ENCODE measurements at regions not wholly inside any gene's neighbourhood (a gene's known extent, or its start where the extent isn't known, plus 50 kb on each side); places are given as distances from the start of the nearest gene placed in this dataset.
A peak's percentile ranks its signal among the peaks of the same experiment; 100 is the strongest.
"Not testable (repeated sequence)": the region's sequence is repeated elsewhere in the genome, so short reads cannot be mapped to it uniquely, and the experiment has no call there.

DNA sequence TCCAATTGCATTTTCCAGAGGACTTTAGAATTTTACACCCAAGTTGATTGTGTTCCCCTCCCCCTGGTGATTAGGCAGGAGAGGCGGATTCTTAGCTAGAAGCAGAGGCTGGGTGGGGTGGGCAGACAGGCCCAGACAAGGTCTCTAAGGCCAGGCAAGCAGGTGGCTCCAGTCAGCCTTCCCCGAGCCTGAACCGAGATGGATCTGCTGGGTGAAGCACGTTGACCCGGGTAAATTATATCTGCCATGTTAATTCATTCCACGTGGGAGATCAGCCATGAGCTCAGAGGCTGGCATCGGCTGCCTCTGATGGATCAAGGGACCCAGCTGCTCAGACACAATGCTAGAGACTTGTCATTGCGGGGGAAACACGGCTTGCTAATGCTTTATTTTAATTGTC, 159.5 kb upstream of the MAFB start:
- DNase-seq, result peak in 1 of 58 donors; percentile 2

DNA sequence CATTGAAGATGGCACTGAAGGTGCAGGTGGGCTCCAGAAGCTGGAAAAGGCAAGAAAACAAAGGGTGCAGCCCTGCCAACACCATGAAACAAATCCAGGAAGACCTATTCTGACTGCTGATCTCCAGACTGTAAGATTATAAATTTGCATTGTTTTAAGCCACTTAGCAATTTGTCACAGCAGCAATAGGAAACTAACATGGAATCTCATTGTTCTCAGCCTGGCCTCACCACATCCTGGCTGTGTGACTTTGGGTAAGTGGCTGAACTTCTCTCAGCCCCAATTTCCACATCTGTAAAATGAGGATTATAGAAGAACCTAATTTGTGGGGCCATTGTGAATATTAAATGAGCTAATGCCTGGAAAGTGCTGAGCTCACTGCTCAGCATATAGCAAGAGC, 160.4 kb upstream of the MAFB start:
- no peak for DNase-seq

DNA sequence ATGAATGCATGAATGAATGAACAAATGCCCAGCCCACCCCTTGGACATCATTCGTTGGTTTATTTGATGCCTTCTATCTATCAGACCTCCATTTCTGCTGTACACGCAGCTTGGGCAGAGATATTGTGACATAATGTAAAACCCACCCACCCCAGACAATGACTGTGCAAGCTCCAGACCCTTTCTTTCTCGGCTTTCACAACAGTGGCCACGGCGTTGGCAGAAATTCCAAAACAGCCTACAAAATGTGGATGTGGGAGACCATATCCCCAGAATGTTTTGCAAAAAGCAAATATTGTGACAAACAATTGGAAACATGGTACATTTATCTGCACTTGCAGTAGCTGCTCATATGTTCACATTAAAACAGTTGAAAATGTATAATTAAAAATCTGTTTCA, 162.0 kb upstream of the MAFB start:
- DNase-seq, result no peak

DNA sequence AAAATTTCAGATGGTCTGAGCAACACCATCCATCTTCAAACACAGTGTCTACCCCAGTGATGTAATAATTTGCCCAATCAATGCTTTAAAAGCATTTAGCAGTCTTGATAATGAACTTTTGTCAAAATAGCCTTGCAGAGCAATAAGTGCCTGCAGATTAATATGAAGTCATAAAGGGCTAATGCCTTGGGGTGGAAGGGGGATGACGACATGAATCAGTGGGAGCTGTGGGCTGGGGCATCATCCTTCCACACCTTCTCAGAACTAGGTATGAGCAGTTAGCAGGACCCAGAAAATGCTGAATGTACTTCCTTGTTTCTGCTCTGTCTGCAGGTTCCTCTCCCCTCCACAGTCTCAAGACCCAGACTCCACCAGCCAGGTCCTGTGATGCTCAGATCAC, 166.2 kb upstream of the MAFB start:
- no peak for DNase-seq

DNA sequence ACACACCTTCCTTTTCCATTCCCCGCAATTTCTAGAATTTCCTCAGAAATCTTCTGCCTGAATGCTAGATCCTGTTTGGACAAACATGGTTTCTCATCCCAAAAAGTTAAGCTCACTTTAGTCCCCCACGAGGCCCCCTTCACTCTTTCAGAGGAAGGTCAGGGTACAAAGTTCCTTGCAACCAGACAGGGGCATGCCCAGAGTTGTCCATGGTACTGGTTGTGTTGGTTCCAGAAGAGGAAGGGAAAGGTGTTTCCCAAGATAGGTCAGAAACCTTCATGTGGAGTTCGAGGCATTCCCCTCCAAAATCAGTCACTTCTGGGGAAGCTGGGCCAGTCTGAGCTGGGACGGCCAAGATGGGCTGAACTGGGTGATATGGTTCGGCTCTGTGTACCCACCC, 167.6 kb upstream of the MAFB start:
- no peak for DNase-seq

DNA sequence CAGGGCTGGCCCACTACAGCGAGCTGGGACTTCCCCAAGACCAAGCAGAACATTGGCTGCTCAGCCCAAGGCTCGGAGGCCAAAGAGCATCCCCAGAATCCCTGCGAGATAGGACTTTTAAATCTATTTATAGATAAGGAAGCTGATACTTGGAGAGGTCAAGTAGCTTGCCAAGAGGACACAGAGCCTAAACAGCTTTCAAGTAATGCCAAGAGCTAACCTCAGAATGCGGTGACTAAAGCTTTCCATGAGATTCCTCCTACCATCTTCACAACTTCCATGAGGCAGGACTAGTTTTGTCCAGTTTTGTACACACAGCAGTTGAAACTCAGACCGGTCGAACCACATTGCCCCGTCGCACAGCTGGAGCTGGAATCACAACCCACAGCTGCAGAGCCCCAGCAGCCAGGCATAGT, 168.1 kb upstream of the TOP1 start:
- DNase-seq, result no peak

DNA sequence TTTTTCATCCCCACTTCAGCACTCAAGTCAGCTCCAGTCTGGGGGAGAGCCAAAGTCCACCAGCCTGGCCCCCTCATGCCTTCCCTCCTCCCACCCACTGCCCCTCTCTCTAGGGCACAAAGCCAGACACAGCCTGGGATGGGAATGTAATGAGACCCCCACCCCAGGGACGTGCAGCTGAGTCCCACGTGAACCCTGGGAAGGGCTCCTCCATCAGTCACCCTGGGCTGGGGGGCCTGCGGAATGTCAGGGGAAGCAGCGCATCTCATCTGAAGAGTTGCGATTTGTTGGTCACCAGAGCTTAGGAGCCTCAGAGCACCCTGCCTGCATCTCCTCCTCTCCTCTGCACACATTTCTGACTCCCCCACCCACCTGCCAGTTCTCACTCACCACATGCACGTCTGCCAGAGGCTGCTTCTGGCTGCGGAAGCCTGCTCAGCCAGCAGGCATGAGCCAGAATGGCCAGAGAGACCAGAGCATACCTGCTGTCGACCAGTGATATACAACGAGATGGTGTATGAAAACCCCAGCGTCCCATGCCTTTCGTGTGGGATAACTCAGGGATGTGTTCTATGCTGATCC, 167.1 kb upstream of the TOP1 start:
- DNase-seq, result no peak

DNA sequence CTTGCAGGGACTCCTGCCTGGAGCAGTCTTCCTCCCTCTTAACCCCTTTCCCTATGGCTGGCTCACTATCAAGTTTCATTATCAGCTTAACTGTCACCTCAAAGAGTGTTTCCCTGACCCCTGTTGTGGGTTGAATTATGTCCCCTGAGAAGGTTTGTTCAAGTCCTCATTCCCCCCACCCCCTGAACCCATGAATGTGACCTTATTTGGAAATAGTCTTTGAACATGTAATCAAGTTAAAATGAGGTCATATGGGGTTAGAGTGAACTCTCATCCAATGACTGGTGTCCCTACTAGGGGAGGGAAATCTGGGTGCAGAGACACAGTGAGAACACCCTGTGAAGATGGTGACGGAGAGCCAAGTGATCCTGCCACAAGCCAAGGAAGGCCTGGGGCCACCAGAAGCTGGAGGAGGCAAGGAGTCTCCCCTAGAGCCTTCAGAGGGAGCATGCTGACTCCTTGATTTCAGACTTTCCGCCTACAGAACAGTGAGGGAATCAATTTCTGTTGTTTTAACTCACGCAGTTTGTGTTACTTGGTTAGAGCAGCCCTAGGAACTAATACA, 165.2 kb upstream of the TOP1 start:
- DNase-seq, result no peak

DNA sequence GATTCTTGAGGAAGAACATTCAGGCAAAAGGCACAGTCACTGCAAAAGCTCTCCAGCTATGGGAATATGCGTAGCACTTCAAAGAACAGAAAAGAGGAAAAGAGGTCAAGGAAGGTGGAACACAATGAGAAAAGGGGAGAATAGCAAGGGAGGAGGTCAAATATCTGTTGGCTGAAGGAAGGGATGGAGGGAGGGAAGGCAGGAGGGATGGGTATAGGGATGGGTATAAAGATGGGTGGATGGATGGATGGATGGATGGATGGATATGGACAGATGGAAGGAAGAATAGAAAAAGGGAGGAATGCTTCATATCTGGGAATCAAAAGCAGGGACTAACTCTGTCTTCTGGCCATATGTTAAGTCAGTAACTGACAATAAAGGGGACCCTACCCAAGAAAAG, 164.2 kb upstream of the TOP1 start:
- no peak for DNase-seq

DNA sequence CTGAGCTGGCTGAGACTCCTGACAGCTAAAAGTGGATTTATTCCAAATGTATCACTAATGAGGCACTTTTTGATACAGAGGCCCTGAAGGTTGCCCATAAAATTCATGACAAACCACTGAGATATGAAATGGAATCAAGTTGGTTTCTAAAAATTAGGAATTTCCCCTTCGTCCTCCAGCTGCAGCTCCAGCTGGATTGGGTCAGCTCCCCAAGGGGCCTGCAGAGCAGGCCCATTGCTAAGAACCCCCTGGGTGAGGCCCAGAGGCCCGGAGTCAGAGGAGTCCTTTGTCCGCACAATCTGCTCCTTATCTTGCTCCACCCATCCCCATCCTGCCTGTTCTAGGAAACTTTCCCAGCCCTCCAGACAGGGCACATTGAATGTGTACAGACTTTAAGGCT, 163.5 kb upstream of the TOP1 start:
- DNase-seq, result no peak

DNA sequence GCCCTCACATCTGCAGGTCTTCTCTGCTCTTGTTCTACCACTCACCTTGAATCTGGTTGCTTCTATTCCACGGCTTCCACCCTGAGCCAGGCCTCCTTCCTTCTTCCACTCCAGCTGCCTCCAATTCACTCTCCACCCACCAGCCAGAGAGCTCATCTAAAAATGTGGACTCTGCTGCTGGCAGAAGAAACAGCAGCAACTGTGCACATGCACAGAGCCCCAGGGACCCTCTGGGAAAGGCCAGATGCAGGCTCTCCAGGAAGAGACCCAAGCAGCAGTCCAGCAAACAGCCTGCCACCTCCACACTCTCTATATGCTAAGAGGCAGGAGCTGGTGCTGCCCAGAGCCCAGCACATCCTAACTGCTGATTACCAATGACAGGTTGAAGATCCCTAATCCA, 162.6 kb upstream of the TOP1 start:
- no peak for DNase-seq

DNA sequence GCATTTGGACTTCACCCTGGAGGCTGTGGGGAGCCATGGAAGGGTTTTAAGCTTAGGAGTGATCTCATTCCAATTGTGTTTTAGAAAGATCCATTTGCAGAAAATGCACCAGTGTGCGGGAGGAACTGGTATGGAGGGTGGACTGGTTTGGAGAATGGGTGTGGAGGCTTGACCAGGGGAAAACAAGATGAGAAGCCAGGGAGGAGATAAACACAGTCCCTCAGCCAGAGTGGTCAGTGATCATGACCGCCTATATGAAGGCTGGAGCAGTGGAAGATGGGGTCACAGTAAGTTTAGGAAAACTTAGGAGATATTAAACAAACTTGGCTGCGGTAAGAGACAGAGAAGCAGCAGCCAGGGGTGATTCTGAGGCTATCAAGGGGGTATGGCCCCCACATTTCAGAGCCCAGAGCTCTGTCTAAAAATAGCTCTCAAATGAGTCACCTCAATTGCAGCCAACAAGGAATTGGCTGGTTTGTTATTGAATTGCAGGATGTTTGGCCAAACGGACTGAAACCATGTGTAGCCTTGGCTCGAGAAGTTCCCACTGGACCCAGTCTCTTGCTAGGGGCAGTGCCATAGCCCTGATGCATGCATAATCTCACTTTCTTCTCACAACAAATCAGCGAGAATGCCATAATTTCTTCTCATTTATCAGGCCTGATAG, 159.9 kb upstream of the TOP1 start:
- DNase-seq, result peak in 40 of 58 donors; percentile 2 to 73 (median 22)

DNA sequence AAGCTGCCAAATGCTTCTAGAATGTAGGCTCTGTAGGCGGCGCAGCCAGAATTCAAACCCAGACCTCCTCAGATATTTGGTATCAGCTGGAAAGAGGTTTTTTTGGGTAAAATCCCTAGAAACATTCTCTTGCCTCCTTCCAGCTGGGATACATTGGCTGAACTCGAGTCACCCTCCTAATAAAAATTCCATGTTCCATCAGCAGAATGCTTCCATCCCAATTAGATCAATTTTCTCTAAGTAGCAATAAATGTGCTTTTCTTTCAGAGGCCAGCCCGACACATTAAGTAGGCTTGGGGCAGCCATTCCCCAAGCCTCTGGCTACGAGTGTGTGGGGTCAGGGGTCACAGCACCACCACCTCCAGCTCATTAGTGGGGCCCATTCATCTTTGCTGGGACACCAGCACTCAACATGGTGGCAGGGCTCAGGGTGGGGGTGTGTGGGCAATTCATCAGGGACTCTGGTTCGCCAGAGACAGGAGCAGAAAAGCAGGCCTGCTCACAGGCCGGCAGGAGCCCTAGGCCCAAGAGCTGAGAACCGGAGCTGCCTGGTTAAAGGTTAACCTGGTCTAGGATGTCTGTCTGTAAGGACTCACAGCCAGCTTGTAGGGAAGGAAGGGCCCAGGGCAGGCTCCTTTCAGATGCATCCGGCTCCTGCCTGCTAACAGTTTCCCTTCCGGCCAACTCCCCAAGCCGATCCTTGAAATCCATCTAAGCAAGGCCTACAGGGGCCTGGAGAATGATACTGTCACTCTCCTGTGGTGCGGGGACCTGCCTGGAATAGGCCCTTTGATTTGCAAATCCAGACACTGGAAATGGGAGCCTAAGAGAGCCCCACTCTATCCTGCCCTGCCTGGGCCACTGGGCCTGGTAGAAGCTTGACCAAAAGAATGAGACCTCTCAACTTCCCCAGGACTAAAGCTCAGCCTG, 159.1 kb upstream of the TOP1 start:
- peak in 10 of 58 donors; percentile 1 to 17 (median 5) for DNase-seq

DNA sequence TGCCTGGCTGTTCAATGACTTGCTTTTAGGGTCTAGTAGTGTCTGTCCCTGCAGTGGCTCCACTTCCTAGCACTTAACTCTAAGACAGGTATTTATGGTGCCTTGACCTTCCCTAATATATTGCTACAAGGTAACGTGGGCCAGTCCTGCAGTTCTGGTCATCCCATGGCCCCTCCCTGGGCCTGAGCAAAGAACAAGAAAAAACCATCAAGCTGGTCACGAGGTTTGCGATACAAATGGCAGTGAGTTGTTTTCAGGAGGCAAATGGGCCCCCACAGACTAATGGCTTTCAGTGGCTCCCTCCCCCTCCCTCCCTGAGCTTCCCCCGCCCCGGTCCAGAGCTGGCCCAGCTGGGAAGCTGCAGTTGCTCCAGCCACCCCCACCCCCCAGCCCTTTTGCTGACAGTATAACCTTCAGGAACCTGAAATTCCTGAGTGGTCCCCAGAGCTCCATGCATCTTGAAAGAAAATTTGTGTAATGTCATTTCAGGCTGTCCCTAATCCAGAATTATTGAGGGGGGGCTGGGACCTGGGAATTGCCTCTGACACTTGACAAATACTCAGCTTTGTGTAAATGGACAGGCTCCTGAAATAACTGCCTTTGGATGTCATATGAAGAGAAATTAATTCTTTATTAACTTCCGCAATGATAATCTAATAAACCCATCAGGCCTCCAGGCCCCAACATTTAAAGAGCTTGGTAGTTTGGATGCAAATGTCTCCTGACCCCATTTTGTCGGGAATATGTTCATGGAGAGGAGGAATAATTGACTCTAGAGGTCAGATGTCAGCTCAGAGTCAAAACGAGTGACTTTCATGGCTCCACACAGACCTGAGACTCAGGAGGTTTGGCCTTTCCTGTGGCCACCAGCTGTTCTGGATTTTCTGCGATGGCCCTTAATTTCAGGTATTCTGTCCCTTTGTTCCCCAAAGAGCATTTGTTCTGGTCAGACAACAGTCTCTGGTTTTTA, 153.2 kb upstream of the TOP1 start:
- DNase-seq, result no peak

DNA sequence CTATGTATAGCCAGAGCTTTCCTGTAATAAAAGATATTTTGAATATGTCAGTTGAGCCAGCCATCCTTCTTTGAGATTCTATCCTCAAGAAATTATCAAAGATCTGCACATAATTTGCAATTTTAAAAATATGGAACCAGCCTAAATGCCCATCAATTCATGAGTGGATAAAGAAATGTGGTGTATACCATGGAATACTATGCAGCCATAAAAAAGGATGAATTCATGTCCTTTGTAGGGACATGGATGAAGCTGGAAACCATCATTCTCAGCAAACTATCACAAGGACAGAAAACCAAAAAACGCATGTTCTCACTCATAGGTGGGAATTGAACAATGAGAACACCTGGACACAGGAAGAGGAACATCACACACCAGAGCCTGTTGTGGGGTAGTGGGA, 150.5 kb upstream of the TOP1 start:
- not testable (repeated sequence) for DNase-seq

DNA sequence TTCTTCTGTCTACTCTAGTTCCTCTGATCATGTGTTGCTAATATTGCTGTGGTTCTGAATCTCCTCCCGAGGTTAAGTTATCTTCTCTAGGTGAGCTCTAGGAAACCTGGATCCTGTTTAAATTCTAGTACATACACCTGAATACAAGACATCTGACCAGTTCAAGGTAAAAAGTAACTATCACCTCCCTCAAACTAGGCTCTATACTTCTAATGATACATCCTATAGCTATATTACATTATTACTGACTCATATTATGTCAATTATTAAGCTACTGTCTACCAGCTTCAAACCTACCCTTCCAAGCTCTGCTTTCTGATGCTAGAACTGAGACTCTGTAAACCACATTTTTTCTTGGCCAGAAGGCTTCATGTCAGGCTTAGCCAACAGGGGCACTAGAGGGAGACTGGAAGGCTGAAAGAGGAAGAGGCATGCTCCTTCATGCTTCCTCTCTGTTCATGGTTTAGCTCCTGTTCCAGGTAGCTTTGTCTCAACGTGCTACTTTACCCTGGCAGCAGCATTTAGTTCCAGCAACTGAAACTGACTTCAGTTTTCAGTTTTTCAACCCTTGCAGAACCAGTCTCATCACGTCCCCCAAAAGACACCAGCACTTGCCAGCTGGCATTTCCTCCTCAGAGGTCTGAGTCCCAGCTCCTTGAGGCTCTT, 148.4 kb upstream of the TOP1 start:
- no peak for DNase-seq

DNA sequence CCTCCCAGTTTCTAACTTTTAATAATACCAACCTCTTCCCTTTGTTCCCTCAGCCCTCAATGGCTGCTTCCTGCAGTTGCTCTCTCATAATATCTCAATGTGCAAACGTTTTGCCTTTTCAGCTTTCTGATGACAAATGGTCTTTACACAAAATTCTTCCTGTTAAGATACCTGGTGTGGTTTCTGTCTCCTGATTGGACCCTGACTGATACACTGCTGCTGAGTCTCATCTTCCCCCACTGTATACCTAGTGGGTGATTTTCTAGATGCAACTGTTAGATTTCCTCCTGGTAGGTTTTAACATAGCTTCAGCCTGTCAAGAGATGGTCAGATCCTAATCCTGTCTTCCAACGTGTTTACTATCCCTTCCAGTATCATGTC, 147.9 kb upstream of the TOP1 start:
- DNase-seq, result no peak

DNA sequence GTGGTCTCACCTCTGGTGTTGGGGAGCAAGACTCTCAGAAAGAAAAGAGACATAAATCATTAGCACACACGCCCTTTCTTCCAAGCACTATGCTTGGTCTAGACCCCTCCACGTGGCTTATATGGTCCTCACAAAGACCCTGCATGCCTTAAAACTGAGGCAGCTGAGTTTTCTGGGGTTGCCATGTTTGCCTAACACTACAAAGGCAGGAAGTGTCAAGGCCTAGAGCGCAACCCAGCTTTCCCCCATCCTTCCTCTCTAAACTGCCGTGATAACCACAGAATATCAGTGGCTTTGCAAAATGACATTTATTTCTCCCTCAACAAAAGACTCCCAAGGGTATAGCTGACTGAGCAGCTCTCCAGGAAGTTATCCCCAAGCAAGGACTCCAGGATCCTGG, 146.5 kb upstream of the TOP1 start:
- DNase-seq, result no peak

DNA sequence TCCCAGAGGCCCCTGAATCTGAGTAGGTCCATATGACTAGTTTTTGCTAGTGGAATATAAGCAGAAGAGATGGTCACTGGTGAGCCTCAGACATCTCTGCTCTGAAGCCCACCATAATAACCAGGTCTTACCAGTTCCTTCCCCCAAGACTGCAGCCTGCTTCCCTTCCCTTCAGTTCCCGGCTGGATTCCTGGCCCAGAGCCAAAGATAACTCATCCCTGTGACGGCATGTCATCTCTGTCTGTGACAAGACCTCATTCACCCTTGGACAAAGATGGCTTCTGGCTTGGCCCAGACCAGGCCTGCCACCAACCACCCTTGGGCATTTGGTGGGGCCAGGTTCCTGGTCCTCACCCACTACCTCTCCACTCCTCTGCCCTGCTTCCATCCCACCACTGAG, 145.5 kb upstream of the TOP1 start:
- DNase-seq, result peak in 1 of 58 donors; percentile 1

DNA sequence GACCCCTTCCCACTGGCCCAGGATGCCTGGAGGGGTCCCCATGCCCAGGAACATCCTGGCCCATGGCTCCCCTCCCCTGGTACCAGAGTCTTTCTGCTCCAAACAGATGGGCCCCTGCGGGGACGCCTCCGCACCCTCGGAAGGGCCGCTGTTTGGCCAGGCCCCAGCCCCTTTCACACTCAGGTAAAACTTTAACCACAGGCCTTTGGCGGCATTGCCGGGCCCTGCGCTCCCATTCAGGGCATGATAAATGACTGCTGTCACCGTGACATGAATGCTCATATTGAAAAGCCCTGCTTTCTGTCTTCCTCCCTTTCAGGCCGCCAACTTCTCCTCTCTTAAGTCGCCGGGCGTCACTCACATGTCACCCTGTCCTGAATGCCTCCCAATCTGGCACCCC, 141.5 kb upstream of the TOP1 start:
- no peak for DNase-seq
